H9 (cell line): ENCODE measurements at regions not wholly inside any gene's neighbourhood (a gene's known extent, or its start where the extent isn't known, plus 50 kb on each side); places are given as distances from the start of the nearest gene placed in this dataset.
"Not testable (repeated sequence)": the region's sequence is repeated elsewhere in the genome, so short reads cannot be mapped to it uniquely, and the experiment has no call there.

Source experiments
- DNase-seq: peaks from one replicate; pipeline ENCODE4 v3.0.0-alpha.2; 2017
- H2AFZ ChIP-seq: one replicate; pipeline ENCODE4 v1.6.1; 2013; ENCODE audit warnings: mild to moderate bottlenecking, low read length, control low read depth, moderate library complexity
- H2AK5ac ChIP-seq: 2 replicates; pipeline ENCODE4 v1.6.1; 2013; ENCODE audit warnings: low read length, control low read depth, mixed read lengths; ENCODE audit not compliant: insufficient read length
- H2BK120ac ChIP-seq: one replicate; pipeline ENCODE4 v1.6.1; 2013; ENCODE audit warnings: low read depth, mild to moderate bottlenecking, low read length, control low read depth, inconsistent platforms; ENCODE audit not compliant: poor library complexity, severe bottlenecking
- H2BK12ac ChIP-seq: 2 replicates; pipeline ENCODE4 v1.6.1; 2013; ENCODE audit warnings: low read length, control low read depth, mixed read lengths, low read depth; ENCODE audit not compliant: insufficient read length
- H2BK15ac ChIP-seq: 2 replicates; pipeline ENCODE4 v1.6.1; 2013; ENCODE audit warnings: low read depth, low read length, control low read depth
- H2BK20ac ChIP-seq: one replicate; pipeline ENCODE4 v1.6.1; 2013; ENCODE audit warnings: low read depth, mild to moderate bottlenecking, low read length, control low read depth, inconsistent platforms; ENCODE audit not compliant: poor library complexity, severe bottlenecking
- H2BK5ac ChIP-seq: 2 replicates; pipeline ENCODE4 v1.6.1; 2013; ENCODE audit warnings: low read length, control low read depth, mixed read lengths; ENCODE audit not compliant: insufficient read length
- H3K14ac ChIP-seq: 2 replicates; pipeline ENCODE4 v1.6.1; 2013; ENCODE audit warnings: low read length, control low read depth; ENCODE audit not compliant: insufficient read depth
- H3K18ac ChIP-seq: 2 replicates; pipeline ENCODE4 v1.6.1; 2013; ENCODE audit warnings: low read depth, mild to moderate bottlenecking, mixed read lengths, low read length, control low read depth; ENCODE audit not compliant: insufficient read length
- H3K23ac ChIP-seq: 2 replicates; pipeline ENCODE4 v1.6.1; 2013; ENCODE audit warnings: low read length, control low read depth, mixed read lengths, low read depth; ENCODE audit not compliant: insufficient read length
- H3K23me2 ChIP-seq: 2 replicates; pipeline ENCODE4 v1.6.1; 2013; ENCODE audit warnings: low read depth, mild to moderate bottlenecking, mixed read lengths, low read length, control low read depth; ENCODE audit not compliant: insufficient read length, poor library complexity, severe bottlenecking
- H3K27ac ChIP-seq: 2 replicates; pipeline ENCODE4 v1.5.1; 2013; ENCODE audit warnings: low read length, control low read depth, mixed read lengths, low read depth; ENCODE audit not compliant: insufficient read length
- H3K27me3 ChIP-seq: 2 replicates; pipeline ENCODE4 v1.6.1; 2013; ENCODE audit warnings: low read length, control low read depth, inconsistent platforms; ENCODE audit not compliant: insufficient read depth
- H3K4ac ChIP-seq: 2 replicates; pipeline ENCODE4 v1.6.1; 2013; ENCODE audit warnings: low read depth, mild to moderate bottlenecking, control low read depth, inconsistent platforms, low read length, moderate library complexity
- H3K4me1 ChIP-seq: 2 replicates; pipeline ENCODE4 v1.6.1; 2013; ENCODE audit warnings: low read length, control low read depth, inconsistent platforms; ENCODE audit not compliant: insufficient read depth
- H3K4me2 ChIP-seq: 2 replicates; pipeline ENCODE4 v1.6.1; 2013; ENCODE audit warnings: low read length, control low read depth, mixed read lengths; ENCODE audit not compliant: insufficient read length, insufficient read depth
- H3K56ac ChIP-seq: 2 replicates; pipeline ENCODE4 v1.6.1; 2013; ENCODE audit warnings: low read depth, mild to moderate bottlenecking, mixed read lengths, low read length, control low read depth; ENCODE audit not compliant: insufficient read length
- H3K79me1 ChIP-seq: 2 replicates; pipeline ENCODE4 v1.6.1; 2013; ENCODE audit warnings: low read depth, mild to moderate bottlenecking, moderate library complexity, low read length, control low read depth, inconsistent platforms; ENCODE audit not compliant: insufficient read depth, poor library complexity, severe bottlenecking
- H3K79me2 ChIP-seq: 2 replicates; pipeline ENCODE4 v1.6.1; 2013; ENCODE audit warnings: low read length, control low read depth, inconsistent platforms; ENCODE audit not compliant: insufficient read depth
- H3K9ac ChIP-seq: 2 replicates; pipeline ENCODE4 v1.6.1; 2013; ENCODE audit warnings: low read length, control low read depth, mixed read lengths; ENCODE audit not compliant: insufficient read length; ENCODE audit errors: extremely low read depth
- H3K9me3 ChIP-seq: one replicate; pipeline ENCODE4 v1.6.1; 2013; ENCODE audit warnings: low read depth, low read length, inconsistent platforms; ENCODE audit not compliant: control insufficient read depth
- H3T11ph ChIP-seq: one replicate; pipeline ENCODE4 v1.6.1; 2013; ENCODE audit warnings: mild to moderate bottlenecking, low read length, control low read depth, inconsistent platforms
- H4K20me1 ChIP-seq: one replicate; pipeline ENCODE4 v1.6.1; 2013; ENCODE audit not compliant: control insufficient read depth, insufficient read length, insufficient read depth
- H4K5ac ChIP-seq: 2 replicates; pipeline ENCODE4 v1.6.1; 2013; ENCODE audit warnings: low read depth, mild to moderate bottlenecking, mixed read lengths, low read length, control low read depth; ENCODE audit not compliant: insufficient read length
- H4K8ac ChIP-seq: replicated peaks from 2 replicates; pipeline ENCODE4 v1.6.1; 2013; ENCODE audit warnings: low read length, control low read depth, mixed read lengths, low read depth; ENCODE audit not compliant: insufficient read length
- H4K91ac ChIP-seq: 2 replicates; pipeline ENCODE4 v1.6.1; 2013; ENCODE audit warnings: low read depth, mild to moderate bottlenecking, moderate library complexity, mixed read lengths, low read length, control low read depth; ENCODE audit not compliant: insufficient read length
- H3K27ac Mint-ChIP-seq, 3 experiments: 2 replicates in 2 of 3; 3 replicates in 1 of 3; pipeline ENCODE4 v1.8.0; 2020 to 2021; ENCODE audit warnings: mixed read lengths in 3 of 3, mild to moderate bottlenecking in 1 of 3, moderate library complexity in 1 of 3
- H3K27me3 Mint-ChIP-seq: 2 replicates; pipeline ENCODE4 v1.8.0; 2021; ENCODE audit warnings: low read depth, mild to moderate bottlenecking, moderate library complexity, mixed read lengths
- H3K36me3 Mint-ChIP-seq, 3 experiments: 2 replicates in 2 of 3; 3 replicates in 1 of 3; pipeline ENCODE4 v1.8.0; 2020 to 2021; ENCODE audit warnings: low read depth in 3 of 3, mixed read lengths in 3 of 3; ENCODE audit not compliant: insufficient read depth in 1 of 3
- H3K4me1 Mint-ChIP-seq, 2 experiments: 2 replicates each; pipeline ENCODE4 v1.8.0; 2020; ENCODE audit warnings: mixed read lengths in 2 of 2
- H3K4me3 Mint-ChIP-seq, 2 experiments: 2 replicates in 1 of 2; 3 replicates in 1 of 2; pipeline ENCODE4 v1.8.0; 2020 to 2021; ENCODE audit warnings: mild to moderate bottlenecking in 2 of 2, mixed read lengths in 2 of 2, moderate library complexity in 1 of 2
- H3K9me3 Mint-ChIP-seq, 2 experiments: 2 replicates in 1 of 2; 3 replicates in 1 of 2; pipeline ENCODE4 v1.8.0; 2020; ENCODE audit warnings: mild to moderate bottlenecking in 2 of 2, mixed read lengths in 2 of 2, moderate library complexity in 1 of 2
- WGBS: extraction: QIAGEN DNeasy Blood & Tissue Kit; methylation state at CpG from one replicate; pipeline ENCODE4 v1.1.7; 2013; ENCODE audit warnings: missing lambda C conversion rate, low lambda C conversion rate, mixed read lengths; ENCODE audit not compliant: insufficient read length; ENCODE audit errors: extremely low coverage; 5-methylcytosine and 5-hydroxymethylcytosine counted together
- TF ChIP-seq, protein P1 (sequence below): fragments of 200-600 bp; sonication (generic); conservative IDR thresholded peaks from 3 replicates; pipeline ENCODE4 v1.8.0; 2021; ENCODE audit warnings: antibody characterized with exemption, mild to moderate bottlenecking

DNA sequence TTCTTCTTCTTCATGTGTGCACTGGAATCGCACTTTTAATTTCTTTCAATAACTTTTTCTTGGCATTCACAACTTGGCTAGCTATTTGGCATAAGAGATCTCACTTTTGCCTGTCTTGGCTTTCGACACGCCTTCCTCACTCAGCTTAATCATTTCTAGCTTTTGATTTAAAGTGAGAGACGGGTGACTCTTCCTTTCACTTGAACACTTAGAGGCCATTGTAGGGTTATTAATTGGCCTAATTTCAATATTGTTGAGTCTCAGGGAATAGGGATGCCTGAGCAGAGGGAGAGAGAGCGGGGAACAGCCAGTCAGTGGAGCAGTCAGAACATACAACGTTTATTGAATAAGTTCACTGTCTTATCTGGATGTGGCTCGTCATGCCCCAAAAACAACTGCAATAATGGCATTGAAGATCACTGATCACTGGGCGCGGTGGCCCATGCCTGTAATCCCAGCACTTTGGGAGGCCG, 200.3 kb downstream of the SEC14L1 start:
- Histone ChIP-seq H2AK5ac (no peak overlapping the region), H3K4ac (no peak overlapping the region), H3K56ac (no peak overlapping the region), H3K4me1 (no peaks in the 10 kb centered on the region), H2AFZ (no peak overlapping the region), H3K18ac (no peak overlapping the region), H3K27me3 (no peaks in the 10 kb centered on the region), H2BK5ac (no peak overlapping the region), H4K5ac (no peak overlapping the region), H3K23ac (no peak overlapping the region), H3K23me2 (no peaks in the 10 kb centered on the region), H3K79me2 (no peaks in the 10 kb centered on the region; the same call in 1 of the 2 replicates), H2BK20ac (no peak overlapping the region), H4K91ac (no peak overlapping the region), H3T11ph (no peak overlapping the region), H4K8ac (no peak overlapping the region), H3K9me3 (no peaks in the 10 kb centered on the region), H3K27ac (no peak overlapping the region), H2BK15ac (no peak overlapping the region), H3K14ac (no peak overlapping the region), H3K79me1 (no peaks in the 10 kb centered on the region), H3K9ac (no peak overlapping the region), H4K20me1 (no peaks in the 10 kb centered on the region), H3K4me2 (no peak overlapping the region), H2BK12ac (no peak overlapping the region), H2BK120ac (no peak overlapping the region)
- peaks cover 11 to 12% of the 10 kb centered on the region in 2 experiments for H3K9me3 Mint-ChIP-seq
- H3K4me1 Mint-ChIP-seq, result no peaks in the 10 kb centered on the region
- TF ChIP-seq, protein P1, sequence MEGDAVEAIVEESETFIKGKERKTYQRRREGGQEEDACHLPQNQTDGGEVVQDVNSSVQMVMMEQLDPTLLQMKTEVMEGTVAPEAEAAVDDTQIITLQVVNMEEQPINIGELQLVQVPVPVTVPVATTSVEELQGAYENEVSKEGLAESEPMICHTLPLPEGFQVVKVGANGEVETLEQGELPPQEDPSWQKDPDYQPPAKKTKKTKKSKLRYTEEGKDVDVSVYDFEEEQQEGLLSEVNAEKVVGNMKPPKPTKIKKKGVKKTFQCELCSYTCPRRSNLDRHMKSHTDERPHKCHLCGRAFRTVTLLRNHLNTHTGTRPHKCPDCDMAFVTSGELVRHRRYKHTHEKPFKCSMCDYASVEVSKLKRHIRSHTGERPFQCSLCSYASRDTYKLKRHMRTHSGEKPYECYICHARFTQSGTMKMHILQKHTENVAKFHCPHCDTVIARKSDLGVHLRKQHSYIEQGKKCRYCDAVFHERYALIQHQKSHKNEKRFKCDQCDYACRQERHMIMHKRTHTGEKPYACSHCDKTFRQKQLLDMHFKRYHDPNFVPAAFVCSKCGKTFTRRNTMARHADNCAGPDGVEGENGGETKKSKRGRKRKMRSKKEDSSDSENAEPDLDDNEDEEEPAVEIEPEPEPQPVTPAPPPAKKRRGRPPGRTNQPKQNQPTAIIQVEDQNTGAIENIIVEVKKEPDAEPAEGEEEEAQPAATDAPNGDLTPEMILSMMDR, result no peak
- H3K36me3 Mint-ChIP-seq, result peaks cover 8 to 21% (median 14%) of the 10 kb centered on the region in 3 experiments
- H3K27ac Mint-ChIP-seq, result no peak overlapping the region
- no peak for DNase-seq
- H3K27me3 Mint-ChIP-seq, result no peaks in the 10 kb centered on the region
- H3K4me3 Mint-ChIP-seq, result no peak overlapping the region
- WGBS, result no CpG with 5 or more reads among the region's 10 CpGs

DNA sequence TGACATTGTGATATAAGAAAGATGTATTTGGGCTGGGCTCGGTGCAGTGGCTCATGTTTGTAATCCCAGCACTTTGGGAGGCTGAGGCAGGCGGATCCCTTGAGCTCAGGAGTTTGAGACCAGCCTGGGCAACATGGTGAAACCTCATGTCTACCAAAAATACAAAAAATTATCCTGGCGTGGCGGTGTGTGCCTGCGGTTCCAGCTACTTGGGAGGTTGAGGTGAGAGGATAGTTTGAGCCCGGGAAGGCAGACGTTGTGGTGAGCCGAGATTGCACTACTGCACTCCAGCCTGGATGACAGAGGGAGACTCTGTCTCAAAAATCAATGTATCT, 201.9 kb downstream of the SEC14L1 start:
- no CpG with 5 or more reads among the region's 8 CpGs for WGBS
- not testable (repeated sequence) for H3K56ac ChIP-seq, H3K9me3 ChIP-seq, H2AK5ac ChIP-seq, H2BK12ac ChIP-seq, H3K27me3 Mint-ChIP-seq, H3K27ac ChIP-seq, H3K4me3 Mint-ChIP-seq, H3K9me3 Mint-ChIP-seq, H3K4ac ChIP-seq, H2BK15ac ChIP-seq, H3K18ac ChIP-seq, H2BK5ac ChIP-seq, H3K27ac Mint-ChIP-seq, H4K20me1 ChIP-seq, H3K9ac ChIP-seq, H2AFZ ChIP-seq, H3K79me1 ChIP-seq, DNase-seq, H2BK20ac ChIP-seq, H2BK120ac ChIP-seq, H3T11ph ChIP-seq, H3K4me2 ChIP-seq, H3K4me1 Mint-ChIP-seq, H4K5ac ChIP-seq, H3K4me1 ChIP-seq, H3K27me3 ChIP-seq, H4K91ac ChIP-seq, H4K8ac ChIP-seq, H3K23me2 ChIP-seq, H3K14ac ChIP-seq, H3K23ac ChIP-seq, H3K79me2 ChIP-seq
- peaks cover 8 to 14% (median 13%) of the 10 kb centered on the region in 3 experiments for H3K36me3 Mint-ChIP-seq
